Spleen (tissue), 7 donors: ENCODE measurements at regions not wholly inside any gene's neighbourhood (a gene's known extent, or its start where the extent isn't known, plus 50 kb on each side); places are given as distances from the start of the nearest gene placed in this dataset.

Experiments used
- CTCF ChIP-seq, 11 experiments: fragments of 200-600 bp in 7 of 11; fragments of 450-650 bp in 4 of 11; sonication (generic) in 4 of 11; IDR thresholded peaks in 8 of 11; conservative IDR thresholded peaks in 3 of 11; 1 replicate in 7 of 11; 2 replicates in 4 of 11; pipeline versions ENCODE4 v1.4.0 to v1.8.0; 2016 to 2021; ENCODE audit warnings: antibody characterized with exemption in 11 of 11, inconsistent platforms in 4 of 11, mild to moderate bottlenecking in 1 of 11
- POLR2A ChIP-seq, 3 donors: fragments of 450-650 bp; IDR thresholded peaks; one replicate each; pipeline ENCODE4 v1.5.1; 2017; ENCODE audit warnings: antibody characterized with exemption in 3 of 3, mild to moderate bottlenecking in 1 of 3
- POLR2AphosphoS5 ChIP-seq, 3 donors: sonication (generic); formaldehyde crosslinking; IDR thresholded peaks; one replicate each; pipeline ENCODE4 v1.5.1; 2017; ENCODE audit warnings: antibody characterized with exemption in 3 of 3
- donor health status: DM: no; HTN: no; CAD: no; lungs with moderate emphysema.
- donor health status: DM: no; HTN: no; CAD: no.
- donor health status: DM: no; HTN: no; CAD: no.

GRCh38 chr2:129253461-129253812, 726.0 kb upstream of the RAB6C start:
- peak in 8 of 11 experiments; percentile 20 to 51 (median 40) for TF ChIP-seq CTCF (IDR thresholded peaks at IDR 0.05 in 8 of 11, conservative IDR thresholded peaks at IDR 0.05 in 3 of 11)
- no peak for TF ChIP-seq POLR2A (IDR thresholded peaks at IDR 0.05)
- no peak for TF ChIP-seq POLR2AphosphoS5 (IDR thresholded peaks at IDR 0.05)
